ENCODE measurements at regions not wholly inside any gene's neighbourhood (a gene's known extent, or its start where the extent isn't known, plus 50 kb on each side); places are given as distances from the start of the nearest gene placed in this dataset.

- Mint-ChIP-seq H3K27me3 (ENCODE audit: insufficient read depth) (no peaks in the 10 kb centered on the region; the same call in 1 of the 2 replicates), H3K4me1 (ENCODE audit: low read depth) (no peaks in the 10 kb centered on the region), H3K9me3 (peaks cover 15% of the 10 kb centered on the region), H3K27ac (no peak overlapping the region), H3K4me3 (no peak overlapping the region), H3K36me3 (ENCODE audit: low read depth) (0 out of 2 replicates have a peak, but pooled peaks cover 4% of the 10 kb centered on the region)
- TF ChIP-seq CTCF (IDR thresholded peaks at IDR 0.05), result no peak
- DNase-seq, result no peak
Observed at GRCh38 chr1:80801695-80802094, 999.0 kb upstream of the ADGRL2 start.

- no peak overlapping the region for H3K4me3 Mint-ChIP-seq
- no peak for TF ChIP-seq CTCF (IDR thresholded peaks at IDR 0.05)
- no peaks in the 10 kb centered on the region for H3K4me1 Mint-ChIP-seq (ENCODE audit: low read depth)
- no peaks in the 10 kb centered on the region for H3K36me3 Mint-ChIP-seq (ENCODE audit: low read depth)
- H3K27me3 Mint-ChIP-seq (ENCODE audit: insufficient read depth), result no peaks in the 10 kb centered on the region; the same call in 1 of the 2 replicates
- no peak for DNase-seq
- peaks cover 7% of the 10 kb centered on the region for H3K9me3 Mint-ChIP-seq
- no peak overlapping the region for H3K27ac Mint-ChIP-seq
Observed at GRCh38 chr1:80799457-80799856, 1001.3 kb upstream of the ADGRL2 start.

GRCh38 chr1:80779275-80779674 lies 1021.5 kb upstream of the ADGRL2 start:
- no peak overlapping the region for H3K27ac Mint-ChIP-seq
- no peak overlapping the region for H3K4me3 Mint-ChIP-seq
- DNase-seq, result no peak
- no peak for TF ChIP-seq CTCF (IDR thresholded peaks at IDR 0.05)
- H3K4me1 Mint-ChIP-seq (ENCODE audit: low read depth), result no peaks in the 10 kb centered on the region
- H3K36me3 Mint-ChIP-seq (ENCODE audit: low read depth), result peaks cover 4% of the 10 kb centered on the region; the same call in 1 of the 2 replicates
- H3K9me3 Mint-ChIP-seq, result peaks cover 47% of the 10 kb centered on the region
- no peaks in the 10 kb centered on the region for H3K27me3 Mint-ChIP-seq (ENCODE audit: insufficient read depth)

GRCh38 chr1:80778094-80778840 lies 1022.5 kb upstream of the ADGRL2 start:
- peaks cover 4% of the 10 kb centered on the region; the same call in 1 of the 2 replicates for H3K36me3 Mint-ChIP-seq (ENCODE audit: low read depth)
- peaks cover 43% of the 10 kb centered on the region for H3K9me3 Mint-ChIP-seq
- H3K27ac Mint-ChIP-seq, result no peak overlapping the region
- TF ChIP-seq CTCF (IDR thresholded peaks at IDR 0.05), result no peak
- no peak for DNase-seq
- no peaks in the 10 kb centered on the region for H3K4me1 Mint-ChIP-seq (ENCODE audit: low read depth)
- H3K27me3 Mint-ChIP-seq (ENCODE audit: insufficient read depth), result no peaks in the 10 kb centered on the region
- no peak overlapping the region for H3K4me3 Mint-ChIP-seq

- Mint-ChIP-seq H3K4me1 (ENCODE audit: low read depth) (no peaks in the 10 kb centered on the region), H3K4me3 (no peak overlapping the region), H3K27ac (no peak overlapping the region), H3K9me3 (peaks cover 40% of the 10 kb centered on the region), H3K36me3 (ENCODE audit: low read depth) (peaks cover 4% of the 10 kb centered on the region; the same call in 1 of the 2 replicates), H3K27me3 (ENCODE audit: insufficient read depth) (no peaks in the 10 kb centered on the region)
- no peak for DNase-seq
- TF ChIP-seq CTCF (IDR thresholded peaks at IDR 0.05), result no peak
Observed at GRCh38 chr1:80776266-80776665, 1024.5 kb upstream of the ADGRL2 start.

Data from HFFc6 (cell line).